ENCODE measurements at regions not wholly inside any gene's neighbourhood (a gene's known extent, or its start where the extent isn't known, plus 50 kb on each side); places are given as distances from the start of the nearest gene placed in this dataset.

- Histone ChIP-seq H3K9me3 (ENCODE audit: control insufficient read depth in 1 of 2, insufficient read depth in 1 of 2, low read depth in 1 of 2, low read length in 2 of 2) (no peaks in the 10 kb centered on the region), H3K27ac (ENCODE audit: low read depth, low read length) (no peak overlapping the region), H3K79me2 (ENCODE audit: insufficient read depth, low read length) (no peaks in the 10 kb centered on the region), H3K27me3 (ENCODE audit: insufficient read depth, low read length) (no peaks in the 10 kb centered on the region), H3K4me2 (ENCODE audit: low read length) (no peak overlapping the region), H3K9ac (ENCODE audit: low read length) (no peak overlapping the region), H2AFZ (ENCODE audit: low read depth, low read length, poor library complexity, severe bottlenecking) (no peak overlapping the region), H4K20me1 (ENCODE audit: insufficient read depth) (no peaks in the 10 kb centered on the region), H3K36me3 (ENCODE audit: control insufficient read depth in 1 of 2, insufficient read depth in 2 of 2, low read length in 2 of 2) (no peaks in the 10 kb centered on the region), H3K9me2 (ENCODE audit: insufficient read depth) (no peaks in the 10 kb centered on the region), H3K4me3 (replicated peaks in 1 of 2; ENCODE audit: low read depth in 1 of 2, low read length in 2 of 2) (no peak overlapping the region), H3K4me1 (ENCODE audit: control insufficient read depth in 1 of 2, insufficient read depth in 2 of 2, low read length in 2 of 2) (no peaks in the 10 kb centered on the region)
- ATAC-seq (no peak), DNase-seq (ENCODE audit: low read depth, low spot score) (no peak)
- ChIA-PET CTCF (interaction anchor here (0.8 kb wide), 1 partner anchor 15 kb away, joined by 4 read pairs; no protein-coding TSS in a partner anchor), POLR2A (no interaction called here), RAD21 (ENCODE audit: low non-redundant PET in 1 of 2, low total read pairs in 2 of 2, uncharacterized antibody in 2 of 2, unreplicated experiment in 2 of 2) (no interaction called here)
- no peak for TF ChIP-seq ELF1 (IDR thresholded peaks at IDR 0.05; ENCODE audit: borderline replicate concordance, low read depth)
- TF ChIP-seq JUND (IDR thresholded peaks at IDR 0.05), result no peak
- TF ChIP-seq REST (IDR thresholded peaks at IDR 0.05; ENCODE audit: low read depth), result no peak
- no peak for TF ChIP-seq EGR1 (IDR thresholded peaks at IDR 0.05; ENCODE audit: low read depth)
- no peak for TF ChIP-seq ATF3 (IDR thresholded peaks at IDR 0.05)
- TF ChIP-seq YY1 (IDR thresholded peaks at IDR 0.05; ENCODE audit: extremely low read depth, insufficient replicate concordance, low read depth, low read length), result no peak
- no peak for TF ChIP-seq SIN3A (IDR thresholded peaks at IDR 0.05; ENCODE audit: low read depth)
- TF ChIP-seq EZH2 (IDR thresholded peaks at IDR 0.05), result no peak
- TF ChIP-seq FOSL1 (IDR thresholded peaks at IDR 0.05; ENCODE audit: low read depth), result no peak
- no peak for TF ChIP-seq ZBTB33 (IDR thresholded peaks at IDR 0.05; ENCODE audit: extremely low read depth, insufficient replicate concordance, low read length)
- TF ChIP-seq MAX (IDR thresholded peaks at IDR 0.05), result no peak
- TF ChIP-seq EZH2phosphoT487 (IDR thresholded peaks at IDR 0.05; ENCODE audit: borderline replicate concordance), result no peak
- BruUV-seq (replicated peaks), result no TSS peak
- intact Hi-C loops (cut with micrococcal nuclease), result no loop called here
These were observed 62.6 kb upstream of the FARP1 start for GRCh38 chr13:98080280-98080679.
